ENCODE measurements at regions not wholly inside any gene's neighbourhood (a gene's known extent, or its start where the extent isn't known, plus 50 kb on each side); places are given as distances from the start of the nearest gene placed in this dataset.
"Not testable (repeated sequence)": the region's sequence is repeated elsewhere in the genome, so short reads cannot be mapped to it uniquely, and the experiment has no call there.

GRCh38 chr5:36481454-36482120 is 124.8 kb upstream of the SLC1A3 start:
- no peak for DNase-seq

GRCh38 chr5:36482812-36483211 is 123.6 kb upstream of the SLC1A3 start:
- no peak for DNase-seq

- no peak for DNase-seq
These were observed 116.9 kb upstream of the SLC1A3 start for GRCh38 chr5:36489505-36489904.

GRCh38 chr5:36491856-36492255 is 114.5 kb upstream of the SLC1A3 start:
- DNase-seq: no peak

GRCh38 chr5:36492984-36493654 is 113.3 kb upstream of the SLC1A3 start:
- DNase-seq: no peak

- DNase-seq: no peak
These were observed 112.4 kb upstream of the SLC1A3 start for GRCh38 chr5:36494028-36494427.

GRCh38 chr5:36494841-36495601 is 111.4 kb upstream of the SLC1A3 start:
- no peak for DNase-seq

- no peak for DNase-seq
These were observed 110.8 kb upstream of the SLC1A3 start for GRCh38 chr5:36495611-36496010.

- DNase-seq: no peak
These were observed 109.9 kb upstream of the SLC1A3 start for GRCh38 chr5:36496471-36496870.

GRCh38 chr5:36502608-36503007 is 103.8 kb upstream of the SLC1A3 start:
- DNase-seq: no peak

- no peak for DNase-seq
These were observed 101.4 kb upstream of the SLC1A3 start for GRCh38 chr5:36505021-36505420.

- DNase-seq: peak; percentile 64 to 69
These were observed 99.0 kb upstream of the SLC1A3 start for GRCh38 chr5:36507332-36507952.

- not testable (repeated sequence) for DNase-seq
These were observed 98.1 kb upstream of the SLC1A3 start for GRCh38 chr5:36508331-36508730.

- DNase-seq: not testable (repeated sequence)
These were observed 92.8 kb upstream of the SLC1A3 start for GRCh38 chr5:36513647-36514046.

- no peak for DNase-seq
These were observed 86.5 kb upstream of the SLC1A3 start for GRCh38 chr5:36519881-36520280.

- DNase-seq: no peak
These were observed 85.2 kb upstream of the SLC1A3 start for GRCh38 chr5:36521219-36521618.

- DNase-seq: no peak
These were observed 84.3 kb upstream of the SLC1A3 start for GRCh38 chr5:36521838-36522745.

GRCh38 chr5:36522746-36523065 is 83.7 kb upstream of the SLC1A3 start:
- no peak for DNase-seq

- DNase-seq: no peak
These were observed 83.0 kb upstream of the SLC1A3 start for GRCh38 chr5:36523450-36523849.

- DNase-seq: no peak
These were observed 82.5 kb upstream of the SLC1A3 start for GRCh38 chr5:36523926-36524325.

GRCh38 chr5:36526537-36526936 is 79.9 kb upstream of the SLC1A3 start:
- DNase-seq: no peak

GRCh38 chr5:36528588-36528987 is 77.8 kb upstream of the SLC1A3 start:
- DNase-seq: no peak

Data from inflammatory macrophage (primary cell).